Fibroblast of skin of abdomen (primary cell): ENCODE measurements at regions not wholly inside any gene's neighbourhood (a gene's known extent, or its start where the extent isn't known, plus 50 kb on each side); places are given as distances from the start of the nearest gene placed in this dataset.
"Not testable (repeated sequence)": the region's sequence is repeated elsewhere in the genome, so short reads cannot be mapped to it uniquely, and the experiment has no call there.

Experiments used
- DNase-seq: peaks from one replicate; pipeline ENCODE4 v3.0.0-alpha.2; 2013

DNA sequence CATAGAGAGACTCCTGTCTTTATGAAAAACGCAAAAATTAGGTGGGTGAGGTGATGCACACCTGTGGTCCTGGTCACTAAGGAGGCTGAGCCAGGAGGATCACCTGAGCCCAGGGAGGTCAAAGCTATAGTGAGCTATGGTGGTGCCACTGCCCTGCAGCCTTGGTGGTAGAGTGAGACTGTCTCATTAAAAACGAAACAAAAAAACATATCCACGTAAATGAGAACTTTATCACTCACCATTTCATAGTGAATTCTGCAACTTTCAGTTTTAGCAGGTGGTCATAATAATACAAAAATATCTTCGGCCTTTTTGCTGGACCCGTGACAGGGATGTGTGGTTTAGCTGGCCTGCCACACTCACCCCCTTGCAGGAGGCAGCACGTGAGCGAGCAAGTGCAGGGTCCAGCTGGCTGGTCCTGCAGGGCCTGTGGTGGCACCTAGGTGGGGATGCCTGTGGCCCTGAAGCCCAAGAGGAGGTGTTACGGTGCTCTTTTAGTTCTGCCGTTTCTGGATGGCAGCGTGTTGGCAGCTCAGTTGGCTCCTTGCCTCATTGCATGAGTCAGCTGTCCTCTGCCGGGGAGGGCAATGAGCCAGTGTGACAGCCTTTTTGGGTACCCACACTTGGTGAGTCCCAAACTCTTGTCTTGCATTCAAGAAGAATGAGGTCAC is 1330.7 kb upstream of the TMEM132C start:
- DNase-seq, result no peak

DNA sequence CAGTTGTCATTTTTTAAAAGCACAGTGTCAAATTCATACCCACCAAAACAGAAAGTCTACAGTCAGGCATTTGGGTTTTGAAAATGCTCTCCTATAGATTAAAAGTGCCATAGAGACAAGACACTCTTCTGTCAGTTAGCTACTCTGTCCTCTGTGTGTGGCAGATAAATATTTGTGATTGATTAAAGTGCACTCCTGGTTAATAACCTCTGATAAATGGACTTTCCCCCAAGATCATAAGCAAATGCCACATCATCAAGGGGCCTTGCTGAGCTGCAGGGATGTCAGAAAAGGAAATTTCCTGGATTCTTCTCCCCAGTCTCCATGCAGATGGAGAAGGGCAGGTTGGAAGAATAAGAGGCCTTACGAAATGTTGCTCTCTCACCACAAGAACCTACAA is 1329.5 kb upstream of the TMEM132C start:
- DNase-seq, result no peak

DNA sequence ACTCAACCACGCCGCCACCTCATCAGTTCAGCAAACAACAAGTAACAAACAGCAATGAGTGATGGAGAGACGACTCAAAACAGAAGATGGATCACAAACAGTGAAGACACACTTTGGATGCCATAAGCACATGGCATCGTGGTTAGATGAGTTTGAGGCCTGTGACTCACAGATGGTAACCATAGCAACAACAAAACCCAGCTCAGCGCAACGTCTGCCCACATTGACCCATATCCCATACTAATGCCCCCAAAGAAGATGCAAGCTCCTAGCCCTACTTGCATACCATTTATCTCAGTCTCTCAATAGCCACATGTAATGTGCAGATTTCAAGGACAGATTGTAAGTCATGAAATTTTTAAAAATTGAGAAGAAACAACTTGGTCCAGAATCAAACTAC is 1322.3 kb upstream of the TMEM132C start:
- DNase-seq, result no peak

- DNase-seq, result not testable (repeated sequence)
Measured at GRCh38 chr12:126946958-126947357, 1320.0 kb upstream of the TMEM132C start.

DNA sequence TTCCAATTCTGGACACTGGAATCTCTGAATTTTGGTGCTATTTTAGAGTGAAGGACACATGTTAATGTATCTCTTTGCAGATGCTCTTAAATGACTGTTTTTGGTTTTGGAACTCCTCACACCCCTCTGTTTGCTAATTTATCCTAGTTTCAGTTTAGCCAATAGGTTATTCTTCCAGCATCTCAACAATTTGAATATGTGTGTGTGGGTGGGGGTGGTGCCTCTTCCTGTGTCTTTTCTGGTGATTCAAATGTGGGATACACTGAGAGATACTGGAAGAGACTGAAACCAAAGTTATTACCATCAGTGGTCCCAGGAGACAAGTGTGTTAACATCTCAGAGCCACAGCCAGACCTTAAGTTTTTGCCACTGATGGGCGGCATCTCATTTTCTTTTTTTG is 1317.4 kb upstream of the TMEM132C start:
- DNase-seq, result no peak

- DNase-seq, result no peak
Measured at GRCh38 chr12:126950266-126950665, 1316.7 kb upstream of the TMEM132C start.

DNA sequence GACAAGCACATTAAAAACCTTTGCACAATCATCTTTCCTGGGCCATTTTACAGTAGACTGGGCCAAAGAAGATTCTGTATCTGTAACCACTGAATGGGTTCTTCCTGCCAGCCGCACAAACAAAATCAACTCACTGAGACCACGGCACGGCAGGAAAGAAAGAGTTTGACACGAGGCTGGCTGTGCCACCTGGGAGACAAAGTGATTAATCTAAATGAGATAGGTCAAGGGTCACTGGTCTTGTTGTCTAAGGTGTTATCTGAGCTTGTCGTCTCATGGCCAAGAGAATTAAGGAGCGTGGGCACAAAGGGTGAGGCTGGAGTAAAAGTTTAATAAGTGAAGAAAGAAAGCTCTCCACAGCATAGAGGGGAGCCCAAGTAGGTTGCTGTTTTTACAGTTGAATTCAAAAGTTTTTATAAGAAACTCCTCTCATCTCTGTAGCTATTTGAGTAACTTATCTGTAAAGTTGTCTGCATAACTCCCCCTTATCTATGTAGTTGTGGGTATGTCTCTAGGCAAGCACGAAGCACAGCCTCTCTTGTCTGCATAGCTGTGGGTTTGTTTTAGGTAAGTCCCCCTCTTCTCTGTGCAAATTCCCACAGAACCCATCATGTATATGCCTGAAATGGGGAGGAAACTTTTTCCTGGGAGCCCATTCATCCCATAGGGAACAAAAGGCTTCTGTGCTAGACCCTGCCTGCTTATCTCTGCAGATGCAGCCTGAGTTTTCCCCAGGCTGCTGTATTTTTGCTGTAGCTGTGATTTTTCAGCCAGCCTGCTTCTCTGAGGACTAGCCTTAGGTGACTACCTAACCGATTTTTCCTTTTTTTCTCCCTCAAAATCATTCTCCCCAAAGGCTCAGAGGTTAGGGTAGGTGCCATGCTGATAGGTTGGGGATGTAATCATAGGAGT is 1314.6 kb upstream of the TMEM132C start:
- DNase-seq, result no peak

DNA sequence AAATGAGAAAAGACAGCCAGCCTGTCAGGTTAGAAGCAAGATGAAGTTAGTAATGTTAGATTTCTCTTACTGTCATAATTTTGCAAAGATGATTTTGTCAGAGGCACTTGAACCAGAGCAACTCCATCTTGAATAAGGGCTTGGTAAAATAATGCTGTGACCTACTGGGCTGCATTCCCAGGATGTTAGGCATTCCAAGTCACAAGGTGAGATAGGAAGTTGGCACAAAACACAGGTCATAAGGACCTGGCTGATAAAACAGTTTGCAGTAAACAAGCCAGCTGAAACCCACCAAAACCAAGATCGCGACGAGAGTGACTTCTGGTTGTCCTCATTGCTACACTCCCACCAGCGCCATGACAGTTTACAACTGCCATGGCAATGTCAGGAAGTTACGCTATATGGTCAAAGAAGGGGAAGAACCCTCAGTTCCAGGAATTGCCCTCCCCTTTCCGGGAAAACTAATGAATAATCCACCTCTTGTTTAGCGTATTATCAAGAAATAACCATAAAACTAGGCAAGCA is 1313.5 kb upstream of the TMEM132C start:
- no peak for DNase-seq

GRCh38 chr12:126960221-126960620 is 1306.7 kb upstream of the TMEM132C start:
- no peak for DNase-seq

DNA sequence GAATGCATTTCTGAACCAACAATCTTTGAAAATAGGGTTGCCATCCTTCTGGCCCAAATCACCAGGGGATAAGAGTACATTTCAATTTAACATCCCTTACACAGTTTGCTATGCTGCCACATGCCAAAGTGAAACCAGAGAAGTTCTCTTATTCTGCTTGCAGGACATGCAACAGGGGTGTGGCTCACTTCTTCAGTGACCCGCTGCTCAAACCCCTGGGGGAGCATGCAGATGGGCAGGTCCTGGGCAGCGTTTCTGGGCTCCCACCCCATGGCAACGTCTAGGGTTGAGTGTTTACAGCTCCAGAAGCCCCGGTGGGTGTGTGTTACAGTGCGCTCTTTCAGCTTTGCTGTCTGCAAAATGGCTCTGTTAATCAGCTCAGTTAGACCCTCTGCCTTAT is 1306.3 kb upstream of the TMEM132C start:
- DNase-seq, result no peak

DNA sequence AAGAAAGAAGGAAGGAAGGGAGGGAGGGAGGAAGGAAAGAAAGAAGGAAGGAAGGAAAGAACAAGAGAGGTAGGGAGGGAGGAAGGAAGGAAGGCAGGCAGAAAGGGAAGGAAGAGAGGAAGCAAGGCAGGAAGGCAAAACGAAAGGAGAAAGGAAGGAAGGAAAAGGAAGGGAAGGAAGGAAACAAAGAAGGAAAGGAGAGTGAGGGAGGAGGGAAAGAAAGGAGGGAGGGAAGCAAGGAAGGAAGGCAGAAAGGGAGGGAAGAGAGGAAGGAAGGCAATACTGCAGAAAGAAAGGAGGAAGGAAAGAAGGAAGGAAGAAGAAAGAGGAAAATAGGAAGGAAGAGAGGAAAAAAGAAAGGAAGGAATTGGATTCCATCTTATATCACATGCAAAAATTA is 1303.1 kb upstream of the TMEM132C start:
- DNase-seq, result no peak

DNA sequence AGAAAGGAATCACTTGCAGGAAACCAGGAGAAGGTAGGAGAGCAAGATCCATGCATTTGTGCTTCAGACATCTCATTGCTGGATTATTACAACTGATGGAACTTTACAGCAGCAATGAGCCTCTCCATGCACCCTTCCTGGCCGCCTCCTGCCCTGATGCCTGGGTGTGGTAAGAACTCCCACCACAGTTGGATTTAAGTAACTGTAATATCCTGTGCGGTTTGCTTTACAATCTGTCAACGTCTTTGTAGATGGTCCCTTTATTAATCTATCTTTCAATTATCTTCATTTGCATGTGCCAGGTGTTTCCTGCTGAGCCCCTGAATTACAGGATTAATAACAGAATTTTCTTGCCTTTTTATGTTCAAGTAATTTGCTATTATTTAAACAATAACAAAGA is 1300.5 kb upstream of the TMEM132C start:
- no peak for DNase-seq

GRCh38 chr12:126967152-126967551 is 1299.8 kb upstream of the TMEM132C start:
- no peak for DNase-seq

- no peak for DNase-seq
Measured at GRCh38 chr12:126974779-126975178, 1292.2 kb upstream of the TMEM132C start.

- DNase-seq, result no peak
Measured at GRCh38 chr12:126976579-126976978, 1290.4 kb upstream of the TMEM132C start.

DNA sequence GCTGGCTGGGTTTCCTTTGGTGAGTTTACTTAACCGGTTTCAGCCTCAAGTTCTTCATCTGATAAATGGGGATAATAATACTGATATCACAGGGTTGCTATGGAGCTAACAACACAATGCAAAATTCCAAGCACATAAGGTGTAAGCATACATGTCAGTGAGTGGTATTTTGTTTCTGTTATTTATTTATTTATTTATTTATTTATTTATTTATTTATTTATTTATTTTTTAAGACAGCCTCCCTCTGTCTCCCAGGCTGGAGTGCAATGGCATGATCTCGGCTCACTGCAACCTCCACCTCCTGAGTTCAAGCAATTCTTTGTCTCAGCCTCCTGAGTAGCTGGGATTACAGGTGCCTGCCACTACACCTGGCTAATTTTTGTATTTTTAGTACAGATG is 1287.4 kb upstream of the TMEM132C start:
- not testable (repeated sequence) for DNase-seq

DNA sequence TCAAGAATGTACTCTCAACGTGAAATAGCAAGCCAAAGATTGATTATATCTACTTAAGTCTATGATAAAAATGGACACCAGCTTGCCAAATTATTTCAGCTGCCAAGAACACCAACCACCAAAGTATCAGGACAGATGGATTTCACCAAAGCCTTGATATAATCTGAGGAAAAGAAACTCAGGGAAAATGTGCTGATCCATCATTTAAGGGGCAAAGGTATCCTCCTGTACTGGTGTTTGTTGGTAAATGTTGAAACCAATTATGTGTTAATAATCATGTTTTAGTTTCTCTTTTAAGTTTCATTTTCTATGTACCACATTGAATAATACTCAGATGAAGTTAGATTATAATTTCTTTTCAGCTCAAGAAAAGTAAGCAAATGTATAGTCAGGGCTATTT is 1284.3 kb upstream of the TMEM132C start:
- no peak for DNase-seq

GRCh38 chr12:126983735-126984134 is 1283.2 kb upstream of the TMEM132C start:
- not testable (repeated sequence) for DNase-seq

DNA sequence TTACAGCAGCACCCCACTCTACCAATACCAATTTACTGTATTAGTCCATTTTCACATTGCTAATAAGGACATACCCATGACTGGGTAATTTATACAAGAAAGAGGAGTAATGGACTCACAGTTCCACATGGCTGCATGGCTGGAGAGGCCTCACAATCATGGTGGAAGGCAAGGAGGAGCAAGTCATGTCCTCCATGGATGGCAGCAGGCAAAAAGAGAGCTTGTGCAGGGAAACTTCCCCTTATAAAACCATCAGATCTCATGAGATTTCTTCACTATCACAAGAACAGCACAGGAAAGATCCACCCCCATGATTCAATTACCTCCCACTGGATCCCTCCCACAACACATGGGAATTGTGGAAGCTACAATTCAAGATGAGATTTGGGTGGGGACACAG is 1281.3 kb upstream of the TMEM132C start:
- not testable (repeated sequence) for DNase-seq

GRCh38 chr12:126989532-126989931 is 1277.4 kb upstream of the TMEM132C start:
- DNase-seq, result no peak

- DNase-seq, result no peak
Measured at GRCh38 chr12:126993898-126994297, 1273.1 kb upstream of the TMEM132C start.

DNA sequence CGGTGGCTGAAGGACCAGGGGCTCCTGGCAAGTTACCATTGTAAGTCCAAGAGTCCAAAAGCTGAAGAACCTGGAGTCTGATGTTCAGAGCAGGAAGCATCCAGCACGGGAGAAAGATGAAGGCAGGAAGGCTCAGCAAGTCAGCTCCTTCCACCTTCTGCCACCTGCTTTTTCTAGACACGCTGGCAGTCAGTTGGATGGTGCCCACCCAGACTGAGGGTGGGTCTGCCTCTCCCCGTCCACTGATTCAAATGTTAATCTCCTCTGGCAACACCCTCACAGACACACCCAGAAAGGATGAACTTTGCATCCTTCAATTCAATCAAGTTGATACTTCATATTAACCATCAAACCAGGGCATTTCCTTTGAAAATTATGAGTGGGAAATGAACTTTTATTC is 1272.4 kb upstream of the TMEM132C start:
- no peak for DNase-seq

GRCh38 chr12:126998031-126998430 is 1268.9 kb upstream of the TMEM132C start:
- no peak for DNase-seq
